PFSK-1 (cell line): ENCODE measurements at regions not wholly inside any gene's neighbourhood (a gene's known extent, or its start where the extent isn't known, plus 50 kb on each side); places are given as distances from the start of the nearest gene placed in this dataset.

ENCODE experiments used
- FOXP2 ChIP-seq: optimal IDR thresholded peaks from 2 replicates; pipeline ENCODE3; 2011; ENCODE audit warnings: borderline replicate concordance, control low read depth, inconsistent platforms; ENCODE audit not compliant: insufficient read depth; ENCODE audit errors: extremely low read length, extremely low read depth
- POLR2AphosphoS5 ChIP-seq: IDR thresholded peaks from 2 replicates; pipeline ENCODE4 v1.6.1; 2012; ENCODE audit warnings: low read depth, mild to moderate bottlenecking, control low read depth, low read length, moderate library complexity
- SIN3A ChIP-seq: IDR thresholded peaks from 2 replicates; pipeline ENCODE4 v1.6.1; 2012; ENCODE audit warnings: mild to moderate bottlenecking, low read length, moderate library complexity, borderline replicate concordance; ENCODE audit not compliant: insufficient read depth
- TAF1 ChIP-seq: IDR thresholded peaks from 2 replicates; pipeline ENCODE4 v1.6.1; 2012; ENCODE audit warnings: low read length, control low read depth, borderline replicate concordance; ENCODE audit not compliant: insufficient read depth
- TF ChIP-seq, protein P1 (sequence below), 2 experiments: IDR thresholded peaks; 2 replicates each; pipeline versions ENCODE4 v1.6.1 to v1.8.0; 2011 to 2012; ENCODE audit warnings: low read depth in 2 of 2, low read length in 2 of 2, control low read depth in 1 of 2, inconsistent platforms in 1 of 2, mild to moderate bottlenecking in 1 of 2, moderate library complexity in 1 of 2; ENCODE audit not compliant: insufficient read depth in 1 of 2

DNA sequence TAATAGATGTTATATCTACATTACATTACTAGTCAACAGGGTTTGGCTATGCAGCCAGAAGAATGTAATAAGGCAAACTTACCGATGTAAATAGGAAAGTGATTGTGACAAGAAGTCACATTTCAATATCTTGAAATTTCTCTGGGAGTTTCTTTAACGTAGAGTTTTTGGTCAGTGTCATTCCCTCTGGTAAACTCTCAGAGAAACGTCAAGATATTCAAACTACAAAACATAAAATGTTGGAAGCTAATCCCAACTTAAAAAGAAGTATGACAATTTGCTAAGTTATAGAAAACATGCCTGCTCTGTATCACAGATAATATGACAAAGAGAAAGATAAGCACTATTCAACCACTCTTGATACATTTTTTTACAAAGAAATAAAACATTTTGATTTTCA is 111.2 kb upstream of the PRICKLE2 start:
- TF ChIP-seq SIN3A: no peak
- no peak for TF ChIP-seq POLR2AphosphoS5
- TF ChIP-seq, protein P1, sequence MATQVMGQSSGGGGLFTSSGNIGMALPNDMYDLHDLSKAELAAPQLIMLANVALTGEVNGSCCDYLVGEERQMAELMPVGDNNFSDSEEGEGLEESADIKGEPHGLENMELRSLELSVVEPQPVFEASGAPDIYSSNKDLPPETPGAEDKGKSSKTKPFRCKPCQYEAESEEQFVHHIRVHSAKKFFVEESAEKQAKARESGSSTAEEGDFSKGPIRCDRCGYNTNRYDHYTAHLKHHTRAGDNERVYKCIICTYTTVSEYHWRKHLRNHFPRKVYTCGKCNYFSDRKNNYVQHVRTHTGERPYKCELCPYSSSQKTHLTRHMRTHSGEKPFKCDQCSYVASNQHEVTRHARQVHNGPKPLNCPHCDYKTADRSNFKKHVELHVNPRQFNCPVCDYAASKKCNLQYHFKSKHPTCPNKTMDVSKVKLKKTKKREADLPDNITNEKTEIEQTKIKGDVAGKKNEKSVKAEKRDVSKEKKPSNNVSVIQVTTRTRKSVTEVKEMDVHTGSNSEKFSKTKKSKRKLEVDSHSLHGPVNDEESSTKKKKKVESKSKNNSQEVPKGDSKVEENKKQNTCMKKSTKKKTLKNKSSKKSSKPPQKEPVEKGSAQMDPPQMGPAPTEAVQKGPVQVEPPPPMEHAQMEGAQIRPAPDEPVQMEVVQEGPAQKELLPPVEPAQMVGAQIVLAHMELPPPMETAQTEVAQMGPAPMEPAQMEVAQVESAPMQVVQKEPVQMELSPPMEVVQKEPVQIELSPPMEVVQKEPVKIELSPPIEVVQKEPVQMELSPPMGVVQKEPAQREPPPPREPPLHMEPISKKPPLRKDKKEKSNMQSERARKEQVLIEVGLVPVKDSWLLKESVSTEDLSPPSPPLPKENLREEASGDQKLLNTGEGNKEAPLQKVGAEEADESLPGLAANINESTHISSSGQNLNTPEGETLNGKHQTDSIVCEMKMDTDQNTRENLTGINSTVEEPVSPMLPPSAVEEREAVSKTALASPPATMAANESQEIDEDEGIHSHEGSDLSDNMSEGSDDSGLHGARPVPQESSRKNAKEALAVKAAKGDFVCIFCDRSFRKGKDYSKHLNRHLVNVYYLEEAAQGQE (IDR thresholded peaks at IDR 0.05; ENCODE audit: insufficient read depth in 1 of 2, low read depth in 2 of 2, low read length in 2 of 2): no peak
- TF ChIP-seq FOXP2: no peak
- TF ChIP-seq TAF1: no peak

DNA sequence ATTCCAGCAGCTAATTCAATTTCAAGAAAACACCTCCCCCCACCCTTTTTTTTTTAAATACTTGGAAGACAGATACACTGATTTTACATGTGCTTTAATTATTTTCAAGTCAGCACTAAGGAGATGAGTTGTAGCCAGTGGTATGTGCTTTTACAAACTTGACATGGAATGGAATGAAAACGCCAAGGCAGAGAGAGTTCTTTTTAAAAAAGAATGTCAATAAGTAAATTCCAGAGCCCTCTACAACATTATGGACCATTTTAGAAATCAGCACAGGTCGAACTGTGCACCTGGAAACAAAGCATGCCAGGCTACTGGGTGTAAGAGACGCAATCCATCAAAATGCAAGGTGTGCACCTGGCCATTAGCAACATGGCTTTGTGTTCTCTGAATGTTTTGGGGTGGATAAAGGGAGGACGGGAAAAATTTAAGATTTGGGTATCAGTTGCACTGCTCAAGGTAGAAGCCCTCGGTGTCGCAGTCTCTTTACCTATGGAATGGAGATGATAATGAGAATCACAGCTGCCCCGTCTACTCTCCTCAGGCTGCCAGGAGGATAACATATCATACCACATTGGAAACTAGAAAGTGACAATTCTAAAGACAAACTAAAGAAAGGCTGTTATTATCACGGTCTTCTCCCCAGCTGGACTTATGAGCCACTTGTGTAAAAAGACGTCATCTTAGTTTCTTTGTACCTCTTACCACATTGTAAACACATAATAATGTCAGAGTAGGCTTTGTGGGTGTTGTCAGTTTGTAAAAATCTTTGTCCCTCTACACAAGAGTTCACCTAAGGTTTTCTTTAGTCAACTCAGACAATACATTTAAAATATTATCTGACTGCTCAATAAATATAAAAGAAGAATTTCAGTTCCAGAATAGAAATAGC is 107.4 kb upstream of the PRICKLE2 start:
- TF ChIP-seq TAF1 (no peak), SIN3A (no peak), POLR2AphosphoS5 (no peak), FOXP2 (no peak)
- TF ChIP-seq, protein P1 (IDR thresholded peaks at IDR 0.05; ENCODE audit: insufficient read depth in 1 of 2, low read depth in 2 of 2, low read length in 2 of 2): no peak

DNA sequence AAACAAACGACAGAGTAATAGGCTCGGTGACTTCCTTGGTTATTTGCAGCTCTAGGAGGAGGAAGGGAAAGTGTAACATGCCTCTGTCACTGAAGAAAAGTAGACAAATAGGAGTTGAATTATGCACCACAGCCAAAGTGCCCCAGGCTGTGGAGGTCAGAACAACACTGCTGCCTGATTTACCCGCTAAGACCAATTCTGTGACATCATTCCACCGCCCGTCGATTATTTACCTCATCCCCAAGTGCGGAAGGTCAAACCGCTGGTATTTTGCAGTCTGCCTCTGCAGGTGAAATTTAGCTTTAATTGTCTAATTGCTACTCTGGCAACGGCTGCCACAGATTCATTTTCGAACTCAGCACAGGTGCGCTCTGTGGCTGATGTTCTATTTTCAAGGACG is 106.3 kb upstream of the PRICKLE2 start:
- no peak for TF ChIP-seq FOXP2
- TF ChIP-seq POLR2AphosphoS5: no peak
- TF ChIP-seq TAF1: no peak
- TF ChIP-seq, protein P1 (IDR thresholded peaks at IDR 0.05; ENCODE audit: insufficient read depth in 1 of 2, low read depth in 2 of 2, low read length in 2 of 2): no peak
- TF ChIP-seq SIN3A: no peak

DNA sequence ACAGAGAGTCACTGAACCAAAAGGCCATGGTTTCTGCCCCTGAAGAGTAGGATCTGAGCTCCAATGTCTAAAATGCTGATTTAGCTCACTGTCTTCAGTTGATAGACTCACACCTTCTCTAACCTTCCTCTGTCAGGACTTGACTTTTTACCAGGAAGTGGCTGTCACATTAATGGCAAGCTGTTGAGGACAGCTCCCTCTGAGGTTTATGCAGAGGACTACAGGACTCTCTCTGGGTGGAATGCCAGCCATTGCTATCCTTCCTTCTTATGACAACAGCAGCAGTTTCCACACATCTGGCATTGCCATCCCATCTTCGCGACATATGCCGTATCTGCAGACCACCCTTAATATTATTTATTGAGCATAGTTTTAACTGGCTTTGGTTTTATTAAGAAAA is 103.8 kb upstream of the PRICKLE2 start:
- TF ChIP-seq SIN3A: no peak
- TF ChIP-seq, protein P1 (IDR thresholded peaks at IDR 0.05; ENCODE audit: insufficient read depth in 1 of 2, low read depth in 2 of 2, low read length in 2 of 2): no peak
- no peak for TF ChIP-seq POLR2AphosphoS5
- no peak for TF ChIP-seq TAF1
- TF ChIP-seq FOXP2: no peak
